ENCODE measurements at regions not wholly inside any gene's neighbourhood (a gene's known extent, or its start where the extent isn't known, plus 50 kb on each side); places are given as distances from the start of the nearest gene placed in this dataset.
"Not testable (repeated sequence)": the region's sequence is repeated elsewhere in the genome, so short reads cannot be mapped to it uniquely, and the experiment has no call there.

- DNase-seq (ENCODE audit: low read depth) = no peak
Measured at GRCh38 chr5:82603033-82603987, 325.2 kb upstream of the RPS23 start.

GRCh38 chr5:82601861-82602260, 323.7 kb upstream of the RPS23 start:
- no peak for DNase-seq (ENCODE audit: low read depth)

GRCh38 chr5:82601077-82601476, 322.9 kb upstream of the RPS23 start:
- DNase-seq (ENCODE audit: low read depth) = no peak

- DNase-seq (ENCODE audit: low read depth) = no peak
Measured at GRCh38 chr5:82599692-82600091, 321.5 kb upstream of the RPS23 start.

GRCh38 chr5:82599030-82599429, 320.9 kb upstream of the RPS23 start:
- no peak for DNase-seq (ENCODE audit: low read depth)

- no peak for DNase-seq (ENCODE audit: low read depth)
Measured at GRCh38 chr5:82597437-82597836, 319.3 kb upstream of the RPS23 start.

- DNase-seq (ENCODE audit: low read depth) = no peak
Measured at GRCh38 chr5:82596451-82596850, 318.3 kb upstream of the RPS23 start.

GRCh38 chr5:82595113-82595512, 317.0 kb upstream of the RPS23 start:
- no peak for DNase-seq (ENCODE audit: low read depth)

GRCh38 chr5:82594097-82594496, 315.9 kb upstream of the RPS23 start:
- no peak for DNase-seq (ENCODE audit: low read depth)

GRCh38 chr5:82593481-82593880, 315.3 kb upstream of the RPS23 start:
- DNase-seq (ENCODE audit: low read depth) = no peak

GRCh38 chr5:82591021-82591515, 312.9 kb upstream of the RPS23 start:
- DNase-seq (ENCODE audit: low read depth) = no peak

- no peak for DNase-seq (ENCODE audit: low read depth)
Measured at GRCh38 chr5:82590112-82590511, 312.0 kb upstream of the RPS23 start.

GRCh38 chr5:82586661-82587310, 308.6 kb upstream of the RPS23 start:
- DNase-seq (ENCODE audit: low read depth) = no peak

GRCh38 chr5:82586181-82586580, 308.0 kb upstream of the RPS23 start:
- DNase-seq (ENCODE audit: low read depth) = no peak

- DNase-seq (ENCODE audit: low read depth) = no peak
Measured at GRCh38 chr5:82584631-82585030, 306.5 kb upstream of the RPS23 start.

GRCh38 chr5:82583331-82583730, 305.2 kb upstream of the RPS23 start:
- DNase-seq (ENCODE audit: low read depth) = not testable (repeated sequence)

- no peak for DNase-seq (ENCODE audit: low read depth)
Measured at GRCh38 chr5:82564963-82565362, 286.8 kb upstream of the RPS23 start.

- DNase-seq (ENCODE audit: low read depth) = no peak
Measured at GRCh38 chr5:82563745-82564144, 285.6 kb upstream of the RPS23 start.

GRCh38 chr5:82562696-82563240, 284.6 kb upstream of the RPS23 start:
- DNase-seq (ENCODE audit: low read depth) = no peak

GRCh38 chr5:82561797-82562196, 283.6 kb upstream of the RPS23 start:
- no peak for DNase-seq (ENCODE audit: low read depth)

- no peak for DNase-seq (ENCODE audit: low read depth)
Measured at GRCh38 chr5:82560969-82561368, 282.8 kb upstream of the RPS23 start.

- DNase-seq (ENCODE audit: low read depth) = no peak
Measured at GRCh38 chr5:82560561-82560960, 282.4 kb upstream of the RPS23 start.

- no peak for DNase-seq (ENCODE audit: low read depth)
Measured at GRCh38 chr5:82551840-82552385, 273.8 kb upstream of the RPS23 start.
